Chondrocyte (in vitro differentiated cells): ENCODE measurements at regions not wholly inside any gene's neighbourhood (a gene's known extent, or its start where the extent isn't known, plus 50 kb on each side); places are given as distances from the start of the nearest gene placed in this dataset.

Experiments
- DNase-seq: peaks from one replicate; pipeline ENCODE4 v3.0.0; 2021; ENCODE audit warnings: mixed read lengths, low spot score
- H3K27ac Mint-ChIP-seq: one replicate; pipeline ENCODE4 v1.8.0; 2021; ENCODE audit warnings: mild to moderate bottlenecking, moderate library complexity, mixed read lengths; ENCODE audit not compliant: unreplicated experiment
- H3K27me3 Mint-ChIP-seq: 2 replicates; pipeline ENCODE4 v1.8.0; 2021; ENCODE audit warnings: low read depth, mixed read lengths
- H3K36me3 Mint-ChIP-seq: 2 replicates; pipeline ENCODE4 v1.8.0; 2021; ENCODE audit warnings: low read depth, mixed read lengths
- H3K4me1 Mint-ChIP-seq: 2 replicates; pipeline ENCODE4 v1.8.0; 2021; ENCODE audit warnings: low read depth, mild to moderate bottlenecking, mixed read lengths
- H3K4me3 Mint-ChIP-seq: one replicate; pipeline ENCODE4 v1.8.0; 2021; ENCODE audit warnings: mild to moderate bottlenecking, moderate library complexity, mixed read lengths; ENCODE audit not compliant: unreplicated experiment
- H3K9me3 Mint-ChIP-seq: 2 replicates; pipeline ENCODE4 v1.8.0; 2021; ENCODE audit warnings: low read depth, mixed read lengths
- CTCF ChIP-seq: fragments of 200-600 bp; sonication (generic); IDR thresholded peaks from 2 replicates; pipeline ENCODE4 v1.5.0; 2021; ENCODE audit warnings: antibody characterized with exemption, mild to moderate bottlenecking, moderate library complexity

DNA sequence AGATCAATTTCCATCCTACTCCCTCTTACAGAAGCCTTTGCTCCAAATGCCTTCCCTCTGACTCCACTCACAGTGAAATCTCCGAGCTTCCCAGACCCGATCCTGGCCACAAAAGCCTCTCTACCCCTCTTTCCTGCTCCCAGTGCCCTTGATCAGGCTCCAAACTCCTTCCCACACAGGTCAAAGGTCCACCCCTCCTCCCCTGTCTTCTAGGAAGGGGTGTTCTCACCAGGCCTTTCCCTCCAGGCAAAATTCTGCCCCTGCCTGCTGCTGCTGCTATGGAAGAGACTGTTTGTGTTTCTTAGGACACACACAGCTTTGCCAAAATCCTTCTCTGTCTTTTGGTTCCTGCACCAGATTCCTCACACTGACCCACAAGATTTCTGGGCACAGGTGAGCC lies 85.8 kb upstream of the ALDH1A1 start:
- no peak for TF ChIP-seq CTCF
- H3K27ac Mint-ChIP-seq = peak overlapping the region; percentile 73
- peak overlapping the region; percentile 33 for H3K4me3 Mint-ChIP-seq

GRCh38 chr9:73038089-73038509 lies 85.2 kb upstream of the ALDH1A1 start:
- TF ChIP-seq CTCF = no peak
- Mint-ChIP-seq H3K36me3 (no peaks in the 10 kb centered on the region), H3K4me3 (no peak overlapping the region), H3K27me3 (peaks cover 17% of the 10 kb centered on the region), H3K27ac (peak overlapping the region; percentile 73), H3K4me1 (peaks cover 32% of the 10 kb centered on the region), H3K9me3 (no peaks in the 10 kb centered on the region)
- no peak for DNase-seq

More for the DNA sequence above, 85.8 kb upstream of the ALDH1A1 start:
- Mint-ChIP-seq H3K4me1 (peaks cover 32% of the 10 kb centered on the region), H3K36me3 (no peaks in the 10 kb centered on the region), H3K9me3 (no peaks in the 10 kb centered on the region), H3K27me3 (peaks cover 15% of the 10 kb centered on the region)
- DNase-seq = no peak

GRCh38 chr9:73037613-73038012 lies 84.8 kb upstream of the ALDH1A1 start:
- Mint-ChIP-seq H3K27ac (no peak overlapping the region), H3K4me3 (no peak overlapping the region), H3K36me3 (no peaks in the 10 kb centered on the region)

DNA sequence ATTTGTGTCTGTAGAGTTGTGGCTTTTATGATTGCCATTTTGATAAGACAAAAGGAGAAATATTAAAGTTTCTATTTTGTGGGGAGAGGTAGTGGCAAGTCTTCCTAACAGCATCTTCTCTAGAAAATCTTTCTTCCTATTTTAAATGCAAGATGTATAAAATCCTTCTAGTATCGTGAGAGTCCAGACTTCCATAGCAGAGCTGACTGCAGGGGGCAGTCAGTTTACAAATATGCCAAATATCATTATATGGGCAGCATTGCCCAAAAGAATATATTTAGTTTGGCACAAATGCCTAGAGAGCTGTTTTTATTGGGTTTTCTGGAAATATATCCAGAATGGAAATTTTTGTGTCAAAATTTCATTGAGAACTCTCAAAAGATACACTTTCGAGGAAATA lies 82.1 kb upstream of the ALDH1A1 start:
- peaks cover 18% of the 10 kb centered on the region for H3K27me3 Mint-ChIP-seq
- H3K36me3 Mint-ChIP-seq = no peaks in the 10 kb centered on the region
- peak; percentile 63 for TF ChIP-seq CTCF
- H3K4me3 Mint-ChIP-seq = no peak overlapping the region
- no peaks in the 10 kb centered on the region for H3K9me3 Mint-ChIP-seq
- no peak overlapping the region for H3K27ac Mint-ChIP-seq
- DNase-seq = no peak
- H3K4me1 Mint-ChIP-seq = peaks cover 27% of the 10 kb centered on the region

More at GRCh38 chr9:73037613-73038012, 84.8 kb upstream of the ALDH1A1 start:
- no peak for DNase-seq
- no peaks in the 10 kb centered on the region for H3K9me3 Mint-ChIP-seq
- peaks cover 32% of the 10 kb centered on the region for H3K4me1 Mint-ChIP-seq
- peaks cover 17% of the 10 kb centered on the region for H3K27me3 Mint-ChIP-seq
- no peak for TF ChIP-seq CTCF

GRCh38 chr9:73031350-73031749 lies 78.5 kb upstream of the ALDH1A1 start:
- no peak overlapping the region for H3K27ac Mint-ChIP-seq
- no peak for TF ChIP-seq CTCF
- no peak overlapping the region for H3K4me3 Mint-ChIP-seq
- DNase-seq = no peak
- no peaks in the 10 kb centered on the region for H3K36me3 Mint-ChIP-seq
- H3K4me1 Mint-ChIP-seq = no peaks in the 10 kb centered on the region
- H3K27me3 Mint-ChIP-seq = peaks cover 21% of the 10 kb centered on the region
- no peaks in the 10 kb centered on the region for H3K9me3 Mint-ChIP-seq
